Upper lobe of right lung (tissue), 1 donor: ENCODE measurements at regions not wholly inside any gene's neighbourhood (a gene's known extent, or its start where the extent isn't known, plus 50 kb on each side); places are given as distances from the start of the nearest gene placed in this dataset.
"Not testable (repeated sequence)": the region's sequence is repeated elsewhere in the genome, so short reads cannot be mapped to it uniquely, and the experiment has no call there.

Experiments
- ATAC-seq: fragments of 200-7000 bp; cut with Tn5 transposase; one replicate; pipeline ENCODE4 v1.9.1; 2020; ENCODE audit warnings: mild to moderate bottlenecking, moderate library complexity
- DNase-seq: peaks from one replicate; pipeline ENCODE4 v3.0.0-alpha.2; 2020
- H3K27ac ChIP-seq: fragments of 200-600 bp; one replicate; pipeline ENCODE4 v1.8.0; 2022
- H3K27me3 ChIP-seq: fragments of 200-600 bp; one replicate; pipeline ENCODE4 v1.8.0; 2022; ENCODE audit warnings: mild to moderate bottlenecking
- H3K36me3 ChIP-seq: fragments of 200-600 bp; one replicate; pipeline ENCODE4 v1.8.0; 2022
- H3K4me1 ChIP-seq: fragments of 200-600 bp; one replicate; pipeline ENCODE4 v1.8.0; 2022
- H3K4me3 ChIP-seq: fragments of 200-600 bp; one replicate; pipeline ENCODE4 v1.8.0; 2022; ENCODE audit warnings: mild to moderate bottlenecking
- H3K9me3 ChIP-seq: fragments of 200-600 bp; one replicate; pipeline ENCODE4 v1.8.0; 2022
- CTCF ChIP-seq: fragments of 200-600 bp; IDR thresholded peaks from one replicate; pipeline ENCODE4 v1.8.0; 2022; ENCODE audit warnings: antibody characterized with exemption
- intact Hi-C: fragments of 100-400 bp; cut with DNase I; formaldehyde crosslinking; loops from one replicate; pipeline ENCODE4 v1.11.0; 2022
- donor health status: DM: no; HTN: yes; CAD: no; lungs with severe emphysema.

- H3K4me3 ChIP-seq: no peak overlapping the region
- ATAC-seq (no peak), DNase-seq (no peak)
- H3K36me3 ChIP-seq: no peaks in the 10 kb centered on the region
- intact Hi-C loops: no loop called here
- no peak overlapping the region for H3K27ac ChIP-seq
- no peaks in the 10 kb centered on the region for H3K27me3 ChIP-seq
- H3K9me3 ChIP-seq: no peaks in the 10 kb centered on the region
- TF ChIP-seq CTCF: no peak
- H3K4me1 ChIP-seq: no peaks in the 10 kb centered on the region
Measured at GRCh38 chr11:81802591-81802990, 931.1 kb downstream of the FAM181B start.

- no peak for TF ChIP-seq CTCF
- no peak for DNase-seq
- H3K4me1 ChIP-seq: no peaks in the 10 kb centered on the region
- H3K27me3 ChIP-seq: no peaks in the 10 kb centered on the region
- H3K4me3 ChIP-seq: no peak overlapping the region
- H3K27ac ChIP-seq: no peak overlapping the region
- no peaks in the 10 kb centered on the region for H3K9me3 ChIP-seq
- H3K36me3 ChIP-seq: no peaks in the 10 kb centered on the region
- intact Hi-C loops: no loop called here
- no peak for ATAC-seq
Measured at GRCh38 chr11:81792416-81792815, 941.2 kb downstream of the FAM181B start.

- no peak overlapping the region for H3K4me3 ChIP-seq
- no peak overlapping the region for H3K27ac ChIP-seq
- DNase-seq: no peak
- H3K36me3 ChIP-seq: no peaks in the 10 kb centered on the region
- no peaks in the 10 kb centered on the region for H3K27me3 ChIP-seq
- H3K9me3 ChIP-seq: no peaks in the 10 kb centered on the region
- ATAC-seq: no peak
- TF ChIP-seq CTCF: peak; percentile 24
- no peaks in the 10 kb centered on the region for H3K4me1 ChIP-seq
- intact Hi-C loops: no loop called here
Measured at GRCh38 chr11:81787584-81788049, 946.0 kb downstream of the FAM181B start.

- no peaks in the 10 kb centered on the region for H3K9me3 ChIP-seq
- no peak for DNase-seq
- H3K4me1 ChIP-seq: no peaks in the 10 kb centered on the region
- no peak overlapping the region for H3K27ac ChIP-seq
- TF ChIP-seq CTCF: no peak
- intact Hi-C loops: no loop called here
- ATAC-seq: no peak
- H3K4me3 ChIP-seq: no peak overlapping the region
- no peaks in the 10 kb centered on the region for H3K27me3 ChIP-seq
- H3K36me3 ChIP-seq: no peaks in the 10 kb centered on the region
Measured at GRCh38 chr11:81772166-81772565, 961.5 kb downstream of the FAM181B start.

GRCh38 chr11:81769906-81770305 is 963.8 kb downstream of the FAM181B start:
- H3K27me3 ChIP-seq, H3K9me3 ChIP-seq, intact Hi-C loops, DNase-seq, H3K27ac ChIP-seq, H3K4me1 ChIP-seq, H3K36me3 ChIP-seq, H3K4me3 ChIP-seq, ATAC-seq: not testable (repeated sequence)

- Histone ChIP-seq H3K36me3 (no peaks in the 10 kb centered on the region), H3K9me3 (no peaks in the 10 kb centered on the region), H3K27me3 (no peaks in the 10 kb centered on the region), H3K4me3 (no peak overlapping the region), H3K4me1 (no peaks in the 10 kb centered on the region), H3K27ac (no peak overlapping the region)
- no peak for TF ChIP-seq CTCF
- ATAC-seq (no peak), DNase-seq (no peak)
- intact Hi-C loops: no loop called here
Measured at GRCh38 chr11:81756864-81757595, 976.6 kb downstream of the FAM181B start.
